Heart left ventricle (tissue), 13 donors: ENCODE measurements at regions not wholly inside any gene's neighbourhood (a gene's known extent, or its start where the extent isn't known, plus 50 kb on each side); places are given as distances from the start of the nearest gene placed in this dataset.

Experiments used
- CTCF ChIP-seq, 12 donors: fragments of 200-600 bp; sonication (generic) in 4 of 12; IDR thresholded peaks; one replicate each; pipeline versions ENCODE4 v1.5.0 to v1.8.0; 2018 to 2022; ENCODE audit warnings: antibody characterized with exemption in 12 of 12, mild to moderate bottlenecking in 5 of 12
- POLR2A ChIP-seq, 2 donors: fragments of 450-650 bp; IDR thresholded peaks; one replicate each; pipeline ENCODE4 v1.6.1; 2017; ENCODE audit warnings: antibody characterized with exemption in 2 of 2, mild to moderate bottlenecking in 2 of 2, moderate library complexity in 2 of 2
- donor health status: ischemic (EF 13 %, LVEDD 7.1; RV severe dilation, severe dysfunction).
- donor health status: DM: no; HTN: yes; CAD: no.
- donor health status: DM: no; HTN: no; CAD: no.
- donor health status: ischemic (EF 25% LVEDD 6.9; RV normal size, moderate dysfunction).
- donor health status: ischemic (EF 25% LVEDD 5.7; RV mildly dilated, moderate dysfunction).
- donor health status: ischemic (EF 35%, LVEDD 5.7; RV mildly dilated, moderate dysfunction).
- donor health status: nonischemic (EF 11% LVEDD 7.7; RV severe dilation, severe dysfunction).
- donor health status: DM: yes; HTN: yes; CAD: no.
- donor health status: PGD.
- donor health status: ischemic (EF 29% LVEDD 5.4; RV normal size, mild dysfunction).
- donor health status: nonischemic (EF 23%, LVEDD 6.1; RV moderate dilation, normal function).

GRCh38 chr10:78784546-78784945 lies 284.2 kb upstream of the ZMIZ1 start:
- no peak for TF ChIP-seq POLR2A (IDR thresholded peaks at IDR 0.05)
- no peak for TF ChIP-seq CTCF (IDR thresholded peaks at IDR 0.05)
